ENCODE measurements at regions not wholly inside any gene's neighbourhood (a gene's known extent, or its start where the extent isn't known, plus 50 kb on each side); places are given as distances from the start of the nearest gene placed in this dataset.
A peak's percentile ranks its signal among the peaks of the same experiment; 100 is the strongest.

- H3K9me3 ChIP-seq (ENCODE audit: insufficient read depth, low read depth, low read length): no peaks in the 10 kb centered on the region
- H3K4me2 ChIP-seq (ENCODE audit: low read length): no peak overlapping the region
- no peak for DNase-seq
- no peaks in the 10 kb centered on the region for H3K79me2 ChIP-seq (ENCODE audit: control insufficient read depth, insufficient read depth, low read length, poor library complexity)
- H3K36me3 ChIP-seq (ENCODE audit: control insufficient read depth in 1 of 2, insufficient read depth in 2 of 2, low read length in 2 of 2): no peaks in the 10 kb centered on the region
- H3K27me3 ChIP-seq (ENCODE audit: insufficient read depth, low read length): no peaks in the 10 kb centered on the region
- no peak overlapping the region for H2BK120ac ChIP-seq (ENCODE audit: insufficient read depth, low read length, poor library complexity)
- H3K79me1 ChIP-seq (ENCODE audit: low read length): no peaks in the 10 kb centered on the region
- H3K23ac ChIP-seq (ENCODE audit: low read length): no peak overlapping the region
- WGBS (ENCODE audit: extremely low coverage, insufficient coverage, insufficient read length): no CpG with 5 or more reads among the region's 2 CpGs
- H3K4me3 ChIP-seq (ENCODE audit: low read depth, low read length): no peak overlapping the region
- H3K4me1 ChIP-seq (ENCODE audit: control insufficient read depth in 1 of 2, insufficient read depth in 2 of 2, low read length in 2 of 2): no peaks in the 10 kb centered on the region
- no peak overlapping the region for H3K9ac ChIP-seq (ENCODE audit: low read length)
- no peak overlapping the region for H2BK5ac ChIP-seq (ENCODE audit: low read depth, low read length, poor library complexity)
- H3K4ac ChIP-seq (ENCODE audit: low read depth, low read length): no peak overlapping the region
- H4K91ac ChIP-seq (ENCODE audit: low read depth, low read length): no peak overlapping the region
- H2AFZ ChIP-seq (ENCODE audit: insufficient read depth, low read length, poor library complexity): no peak overlapping the region
- no peak overlapping the region for H4K12ac ChIP-seq (ENCODE audit: low read depth, low read length)
- no peak overlapping the region for H3K27ac ChIP-seq (ENCODE audit: low read depth, low read length)
- H3K18ac ChIP-seq (ENCODE audit: low read length): no peak overlapping the region
- no peak overlapping the region for H2AK5ac ChIP-seq (ENCODE audit: low read length)
- H4K8ac ChIP-seq (ENCODE audit: low read depth, low read length): no peak overlapping the region
- no peak overlapping the region for H3K14ac ChIP-seq (ENCODE audit: low read length)
- H2BK12ac ChIP-seq (ENCODE audit: low read length): no peak overlapping the region
Observed at GRCh38 chr14:48429512-48429911, 754.1 kb upstream of the MDGA2 start.

- Histone ChIP-seq H3K4ac (ENCODE audit: low read depth, low read length) (no peak overlapping the region), H3K27ac (ENCODE audit: low read depth, low read length) (no peak overlapping the region), H4K91ac (ENCODE audit: low read depth, low read length) (no peak overlapping the region), H3K4me2 (ENCODE audit: low read length) (no peak overlapping the region), H2AK5ac (ENCODE audit: low read length) (no peak overlapping the region), H3K18ac (ENCODE audit: low read length) (no peak overlapping the region), H2BK120ac (ENCODE audit: insufficient read depth, low read length, poor library complexity) (no peak overlapping the region), H3K9me3 (ENCODE audit: insufficient read depth, low read depth, low read length) (peaks cover 3% of the 10 kb centered on the region), H3K4me1 (ENCODE audit: control insufficient read depth in 1 of 2, insufficient read depth in 2 of 2, low read length in 2 of 2) (no peaks in the 10 kb centered on the region), H2BK12ac (ENCODE audit: low read length) (no peak overlapping the region), H3K23ac (ENCODE audit: low read length) (no peak overlapping the region), H3K9ac (ENCODE audit: low read length) (no peak overlapping the region), H3K4me3 (ENCODE audit: low read depth, low read length) (no peak overlapping the region), H2AFZ (ENCODE audit: insufficient read depth, low read length, poor library complexity) (no peak overlapping the region), H2BK5ac (ENCODE audit: low read depth, low read length, poor library complexity) (no peak overlapping the region), H4K12ac (ENCODE audit: low read depth, low read length) (no peak overlapping the region), H3K79me2 (ENCODE audit: control insufficient read depth, insufficient read depth, low read length, poor library complexity) (no peaks in the 10 kb centered on the region), H3K27me3 (ENCODE audit: insufficient read depth, low read length) (no peaks in the 10 kb centered on the region), H3K36me3 (ENCODE audit: control insufficient read depth in 1 of 2, insufficient read depth in 2 of 2, low read length in 2 of 2) (no peaks in the 10 kb centered on the region), H4K8ac (ENCODE audit: low read depth, low read length) (no peak overlapping the region), H3K14ac (ENCODE audit: low read length) (no peak overlapping the region), H3K79me1 (ENCODE audit: low read length) (no peaks in the 10 kb centered on the region)
- no peak for DNase-seq
- no CpG with 5 or more reads among the region's 4 CpGs for WGBS (ENCODE audit: extremely low coverage, insufficient coverage, insufficient read length)
Observed at GRCh38 chr14:48417715-48418500, 742.5 kb upstream of the MDGA2 start.

- Histone ChIP-seq H3K4me2 (ENCODE audit: low read length) (no peak overlapping the region), H4K91ac (ENCODE audit: low read depth, low read length) (no peak overlapping the region), H4K8ac (ENCODE audit: low read depth, low read length) (no peak overlapping the region), H3K4me3 (ENCODE audit: low read depth, low read length) (no peak overlapping the region), H3K14ac (ENCODE audit: low read length) (no peak overlapping the region), H3K36me3 (ENCODE audit: control insufficient read depth in 1 of 2, insufficient read depth in 2 of 2, low read length in 2 of 2) (no peaks in the 10 kb centered on the region), H2AFZ (ENCODE audit: insufficient read depth, low read length, poor library complexity) (no peak overlapping the region), H4K12ac (ENCODE audit: low read depth, low read length) (no peak overlapping the region), H3K79me1 (ENCODE audit: low read length) (no peaks in the 10 kb centered on the region), H3K27ac (ENCODE audit: low read depth, low read length) (no peak overlapping the region), H3K9me3 (ENCODE audit: insufficient read depth, low read depth, low read length) (no peaks in the 10 kb centered on the region), H2BK12ac (ENCODE audit: low read length) (no peak overlapping the region), H3K27me3 (ENCODE audit: insufficient read depth, low read length) (no peaks in the 10 kb centered on the region), H3K79me2 (ENCODE audit: control insufficient read depth, insufficient read depth, low read length, poor library complexity) (no peaks in the 10 kb centered on the region), H3K23ac (ENCODE audit: low read length) (no peak overlapping the region), H2BK5ac (ENCODE audit: low read depth, low read length, poor library complexity) (no peak overlapping the region), H2BK120ac (ENCODE audit: insufficient read depth, low read length, poor library complexity) (no peak overlapping the region), H2AK5ac (ENCODE audit: low read length) (no peak overlapping the region), H3K9ac (ENCODE audit: low read length) (no peak overlapping the region), H3K4me1 (ENCODE audit: control insufficient read depth in 1 of 2, insufficient read depth in 2 of 2, low read length in 2 of 2) (no peaks in the 10 kb centered on the region), H3K18ac (ENCODE audit: low read length) (no peak overlapping the region), H3K4ac (ENCODE audit: low read depth, low read length) (no peak overlapping the region)
- no CpG with 5 or more reads among the region's 1 CpG for WGBS (ENCODE audit: extremely low coverage, insufficient coverage, insufficient read length)
- DNase-seq: no peak
Observed at GRCh38 chr14:48401321-48401720, 725.9 kb upstream of the MDGA2 start.

- no peak overlapping the region for H2BK120ac ChIP-seq (ENCODE audit: insufficient read depth, low read length, poor library complexity)
- H3K4me3 ChIP-seq (ENCODE audit: low read depth, low read length): no peak overlapping the region
- H2BK12ac ChIP-seq (ENCODE audit: low read length): no peak overlapping the region
- peak in 1 of 2 donors; percentile 60 for DNase-seq
- H3K4ac ChIP-seq (ENCODE audit: low read depth, low read length): no peak overlapping the region
- no CpG with 5 or more reads among the region's 2 CpGs for WGBS (ENCODE audit: extremely low coverage, insufficient coverage, insufficient read length)
- H2AK5ac ChIP-seq (ENCODE audit: low read length): no peak overlapping the region
- no peaks in the 10 kb centered on the region for H3K27me3 ChIP-seq (ENCODE audit: insufficient read depth, low read length)
- no peaks in the 10 kb centered on the region for H3K4me1 ChIP-seq (ENCODE audit: control insufficient read depth in 1 of 2, insufficient read depth in 2 of 2, low read length in 2 of 2)
- no peaks in the 10 kb centered on the region for H3K79me1 ChIP-seq (ENCODE audit: low read length)
- no peak overlapping the region for H4K12ac ChIP-seq (ENCODE audit: low read depth, low read length)
- no peaks in the 10 kb centered on the region for H3K36me3 ChIP-seq (ENCODE audit: control insufficient read depth in 1 of 2, insufficient read depth in 2 of 2, low read length in 2 of 2)
- no peak overlapping the region for H2BK5ac ChIP-seq (ENCODE audit: low read depth, low read length, poor library complexity)
- H3K79me2 ChIP-seq (ENCODE audit: control insufficient read depth, insufficient read depth, low read length, poor library complexity): no peaks in the 10 kb centered on the region
- H3K18ac ChIP-seq (ENCODE audit: low read length): no peak overlapping the region
- no peak overlapping the region for H3K4me2 ChIP-seq (ENCODE audit: low read length)
- H3K27ac ChIP-seq (ENCODE audit: low read depth, low read length): no peak overlapping the region
- H4K8ac ChIP-seq (ENCODE audit: low read depth, low read length): no peak overlapping the region
- H3K23ac ChIP-seq (ENCODE audit: low read length): no peak overlapping the region
- no peak overlapping the region for H3K14ac ChIP-seq (ENCODE audit: low read length)
- no peak overlapping the region for H3K9ac ChIP-seq (ENCODE audit: low read length)
- no peaks in the 10 kb centered on the region for H3K9me3 ChIP-seq (ENCODE audit: insufficient read depth, low read depth, low read length)
- H2AFZ ChIP-seq (ENCODE audit: insufficient read depth, low read length, poor library complexity): no peak overlapping the region
- no peak overlapping the region for H4K91ac ChIP-seq (ENCODE audit: low read depth, low read length)
Observed at GRCh38 chr14:48398675-48399282, 723.4 kb upstream of the MDGA2 start.
